ENCODE measurements at regions not wholly inside any gene's neighbourhood (a gene's known extent, or its start where the extent isn't known, plus 50 kb on each side); places are given as distances from the start of the nearest gene placed in this dataset.

DNA sequence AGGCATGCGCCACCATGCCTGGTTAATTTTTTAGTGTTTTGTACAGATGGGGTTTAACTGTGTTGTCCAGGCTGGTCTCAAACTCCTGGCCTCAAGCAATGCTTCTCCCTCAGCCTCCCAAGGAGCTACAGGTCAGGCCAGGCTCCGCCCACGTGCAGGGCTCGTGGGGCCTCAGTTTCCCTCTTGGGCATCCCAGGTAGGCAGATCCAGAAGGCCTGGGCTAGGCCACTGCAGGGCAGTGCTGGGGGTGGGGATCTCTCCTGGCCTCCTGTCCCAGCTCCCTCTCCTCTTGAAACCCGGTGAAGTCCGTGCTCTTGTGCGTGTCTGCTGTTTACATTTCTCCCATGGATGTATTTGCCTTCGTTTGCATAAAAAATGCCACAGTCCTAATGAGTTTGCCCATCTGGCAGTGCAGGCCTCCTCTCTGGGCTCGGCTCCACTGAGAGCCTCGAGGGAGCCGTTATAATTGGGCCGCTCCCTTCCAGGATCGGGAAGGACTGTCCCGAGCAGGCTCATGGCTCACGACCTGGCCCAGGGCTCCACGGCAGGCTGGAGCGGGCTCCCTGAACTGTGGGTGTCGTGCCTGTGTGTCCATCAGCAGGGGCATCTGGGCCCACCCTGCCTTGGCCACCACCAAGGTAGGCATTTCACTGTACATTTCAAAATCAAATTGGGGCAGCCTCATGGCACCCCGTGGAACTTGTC is 52.6 kb upstream of the RUFY1 start:
- Histone ChIP-seq H3K27me3 (ENCODE audit: control insufficient read depth, insufficient read depth, low read length) (no peaks in the 10 kb centered on the region), H3K36me3 (ENCODE audit: control insufficient read depth, insufficient read depth, low read length) (no peaks in the 10 kb centered on the region), H3K4me3 (ENCODE audit: low read depth, low read length) (no peak overlapping the region)
- ChIA-PET CTCF (interaction anchor here (5.1 kb wide), 1 partner anchor 331 kb away, joined by 41 read pairs; no protein-coding TSS in a partner anchor), POLR2A (no interaction called here)
- no peak for TF ChIP-seq CTCF (IDR thresholded peaks at IDR 0.05; ENCODE audit: insufficient read depth, low read depth, low read length)
- no peak for DNase-seq (ENCODE audit: low read depth)

- ChIA-PET POLR2A (no interaction called here), CTCF (interaction anchor here (0.7 to 5.1 kb wide), 4 partner anchors 173 to 339 kb away, joined by 3 to 41 read pairs (median 3); no protein-coding TSS in a partner anchor)
- Histone ChIP-seq H3K36me3 (ENCODE audit: control insufficient read depth, insufficient read depth, low read length) (no peaks in the 10 kb centered on the region), H3K27me3 (ENCODE audit: control insufficient read depth, insufficient read depth, low read length) (no peaks in the 10 kb centered on the region), H3K4me3 (ENCODE audit: low read depth, low read length) (no peak overlapping the region)
- no peak for TF ChIP-seq CTCF (IDR thresholded peaks at IDR 0.05; ENCODE audit: insufficient read depth, low read depth, low read length)
- no peak for DNase-seq (ENCODE audit: low read depth)
These were observed 54.4 kb upstream of the RUFY1 start for GRCh38 chr5:179495906-179496455.

GRCh38 chr5:179494774-179495526 is 55.4 kb upstream of the RUFY1 start:
- no peak for DNase-seq (ENCODE audit: low read depth)
- Histone ChIP-seq H3K36me3 (ENCODE audit: control insufficient read depth, insufficient read depth, low read length) (no peaks in the 10 kb centered on the region), H3K27me3 (ENCODE audit: control insufficient read depth, insufficient read depth, low read length) (no peaks in the 10 kb centered on the region), H3K4me3 (ENCODE audit: low read depth, low read length) (no peak overlapping the region)
- CTCF ChIA-PET, result interaction anchor here (0.7 to 5.1 kb wide), 6 partner anchors 10 to 764 kb away, joined by 3 to 41 read pairs (median 4); partner anchors contain the start of gene ZNF354A
- TF ChIP-seq CTCF (IDR thresholded peaks at IDR 0.05; ENCODE audit: insufficient read depth, low read depth, low read length), result no peak
- POLR2A ChIA-PET, result no interaction called here

GRCh38 chr5:179488975-179489374 is 61.4 kb upstream of the RUFY1 start:
- Histone ChIP-seq H3K27me3 (ENCODE audit: control insufficient read depth, insufficient read depth, low read length) (no peaks in the 10 kb centered on the region; the same call in 1 of the 2 replicates), H3K4me3 (ENCODE audit: low read depth, low read length) (no peak overlapping the region), H3K36me3 (ENCODE audit: control insufficient read depth, insufficient read depth, low read length) (no peaks in the 10 kb centered on the region)
- POLR2A ChIA-PET, result no interaction called here
- DNase-seq (ENCODE audit: low read depth), result no peak
- TF ChIP-seq CTCF (IDR thresholded peaks at IDR 0.05; ENCODE audit: insufficient read depth, low read depth, low read length), result no peak
- CTCF ChIA-PET, result no interaction called here

- ChIA-PET POLR2A (no interaction called here), CTCF (no interaction called here)
- Histone ChIP-seq H3K36me3 (ENCODE audit: control insufficient read depth, insufficient read depth, low read length) (no peaks in the 10 kb centered on the region), H3K4me3 (ENCODE audit: low read depth, low read length) (no peak overlapping the region), H3K27me3 (ENCODE audit: control insufficient read depth, insufficient read depth, low read length) (no peaks in the 10 kb centered on the region; the same call in 1 of the 2 replicates)
- DNase-seq (ENCODE audit: low read depth), result no peak
- no peak for TF ChIP-seq CTCF (IDR thresholded peaks at IDR 0.05; ENCODE audit: insufficient read depth, low read depth, low read length)
These were observed 61.9 kb upstream of the RUFY1 start for GRCh38 chr5:179488491-179488890.

All from BJ (cell line).